ENCODE measurements at regions not wholly inside any gene's neighbourhood (a gene's known extent, or its start where the extent isn't known, plus 50 kb on each side); places are given as distances from the start of the nearest gene placed in this dataset.

DNA sequence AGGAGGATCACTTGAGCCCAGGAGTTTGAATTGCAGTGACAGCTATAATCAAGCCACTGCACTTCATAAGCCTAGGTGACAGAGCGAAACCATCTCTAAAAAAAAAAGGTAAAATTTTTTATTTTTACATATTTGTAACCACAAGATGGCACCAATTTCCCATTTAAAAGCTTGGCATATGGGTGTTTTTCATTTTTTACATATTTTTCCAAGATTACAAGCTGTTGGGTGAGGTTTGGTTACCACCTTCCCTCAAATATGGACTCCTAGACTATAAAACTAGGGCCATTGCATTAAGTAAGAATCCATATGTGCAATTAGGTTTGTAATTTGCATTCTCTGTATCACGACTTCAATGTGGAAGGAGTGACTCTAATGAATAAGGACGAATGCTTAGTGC is 129.3 kb upstream of the ACBD5 start:
- peak overlapping the region; percentile 50 for H2AFZ ChIP-seq (ENCODE audit: low read length)

DNA sequence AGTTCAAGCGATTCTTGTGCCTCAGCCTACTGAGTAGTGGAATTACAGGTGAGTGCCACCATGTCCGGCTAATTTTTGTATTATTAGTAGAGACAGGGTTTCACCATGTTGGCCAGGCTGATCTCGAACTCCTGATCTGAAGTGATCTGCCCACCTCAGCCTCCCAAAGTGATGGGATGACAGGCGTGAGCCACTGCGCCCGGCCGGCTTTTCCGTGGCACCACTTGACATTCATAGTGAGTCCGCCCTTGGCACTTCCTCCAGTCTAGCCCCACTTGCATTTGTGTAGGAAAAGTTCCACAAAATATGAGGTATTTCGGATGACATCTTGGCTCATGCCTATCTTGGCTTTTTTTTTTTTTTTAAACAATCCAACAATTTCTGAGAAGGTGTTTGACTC is 128.1 kb upstream of the ACBD5 start:
- Histone ChIP-seq H3K9me3 (ENCODE audit: insufficient read depth, low read depth, low read length) (no peaks in the 10 kb centered on the region), H3K9me2 (replicated peaks; ENCODE audit: low read depth, low read length) (no peaks in the 10 kb centered on the region)

More for the DNA sequence above, 129.3 kb upstream of the ACBD5 start:
- no peak overlapping the region for H3K4me3 ChIP-seq (ENCODE audit: low read length, poor library complexity, severe bottlenecking)
- no peaks in the 10 kb centered on the region for H3K36me3 ChIP-seq (ENCODE audit: insufficient read depth, low read length)
- H3K27me3 ChIP-seq (ENCODE audit: insufficient read depth, low read length, poor library complexity, severe bottlenecking) = no peaks in the 10 kb centered on the region
- no peak overlapping the region for H3K9ac ChIP-seq (ENCODE audit: low read depth, low read length, poor library complexity, severe bottlenecking)
- no peaks in the 10 kb centered on the region for H3K9me3 ChIP-seq (ENCODE audit: insufficient read depth, low read depth, low read length)
- H3K4me1 ChIP-seq (ENCODE audit: insufficient read depth, low read length, poor library complexity, severe bottlenecking) = no peaks in the 10 kb centered on the region
- H4K20me1 ChIP-seq (ENCODE audit: insufficient read depth, low read length, poor library complexity, severe bottlenecking) = no peaks in the 10 kb centered on the region
- H3K9me2 ChIP-seq (replicated peaks; ENCODE audit: low read depth, low read length) = no peaks in the 10 kb centered on the region
- H3F3A ChIP-seq (ENCODE audit: low read depth) = no peaks in the 10 kb centered on the region
- H3K4me2 ChIP-seq (ENCODE audit: low read depth, low read length, poor library complexity, severe bottlenecking) = no peak overlapping the region
- no peaks in the 10 kb centered on the region for H3K79me2 ChIP-seq (ENCODE audit: insufficient read depth, low read length)
- TF ChIP-seq EZH2phosphoT487 (IDR thresholded peaks at IDR 0.05; ENCODE audit: borderline replicate concordance) (no peak), CTCF (conservative IDR thresholded peaks at IDR 0.05; ENCODE audit: low read length) (peak; percentile 60)

DNA sequence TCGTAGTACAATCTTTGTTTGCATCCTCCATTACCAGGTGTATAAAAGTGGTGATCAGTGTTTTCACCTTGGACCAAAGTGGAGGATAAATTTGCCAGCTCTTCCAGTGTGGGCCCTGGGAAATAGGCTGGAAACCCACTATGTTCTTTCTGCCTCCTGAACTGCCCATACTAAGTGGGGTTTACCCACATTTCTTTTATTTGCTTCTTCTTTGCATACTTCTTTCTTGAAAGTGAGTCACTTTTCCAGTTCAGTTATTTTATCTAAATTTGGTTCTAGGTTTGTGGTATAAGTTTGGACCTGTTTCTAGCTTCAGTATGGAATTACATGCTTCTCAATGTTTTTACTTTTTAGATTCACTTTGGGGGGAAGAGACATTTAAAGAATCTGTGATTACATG is 126.2 kb upstream of the ACBD5 start:
- H3K9ac ChIP-seq (ENCODE audit: low read depth, low read length, poor library complexity, severe bottlenecking) = no peak overlapping the region
- H3K27me3 ChIP-seq (ENCODE audit: insufficient read depth, low read length, poor library complexity, severe bottlenecking) = no peaks in the 10 kb centered on the region
- no peaks in the 10 kb centered on the region for H3F3A ChIP-seq (ENCODE audit: low read depth)
- no peak overlapping the region for H3K4me3 ChIP-seq (ENCODE audit: low read length, poor library complexity, severe bottlenecking)
- no peaks in the 10 kb centered on the region for H3K36me3 ChIP-seq (ENCODE audit: insufficient read depth, low read length)
- H4K20me1 ChIP-seq (ENCODE audit: insufficient read depth, low read length, poor library complexity, severe bottlenecking) = no peaks in the 10 kb centered on the region
- H3K79me2 ChIP-seq (ENCODE audit: insufficient read depth, low read length) = no peaks in the 10 kb centered on the region
- H3K4me2 ChIP-seq (ENCODE audit: low read depth, low read length, poor library complexity, severe bottlenecking) = no peak overlapping the region
- no peaks in the 10 kb centered on the region for H3K9me2 ChIP-seq (replicated peaks; ENCODE audit: low read depth, low read length)
- no peaks in the 10 kb centered on the region for H3K4me1 ChIP-seq (ENCODE audit: insufficient read depth, low read length, poor library complexity, severe bottlenecking)
- TF ChIP-seq EZH2phosphoT487 (IDR thresholded peaks at IDR 0.05; ENCODE audit: borderline replicate concordance) = no peak
- TF ChIP-seq CTCF (conservative IDR thresholded peaks at IDR 0.05; ENCODE audit: low read length) = no peak
- no peaks in the 10 kb centered on the region for H3K9me3 ChIP-seq (ENCODE audit: insufficient read depth, low read depth, low read length)
- no peak overlapping the region for H2AFZ ChIP-seq (ENCODE audit: low read length)

More for the DNA sequence above, 128.1 kb upstream of the ACBD5 start:
- TF ChIP-seq CTCF (conservative IDR thresholded peaks at IDR 0.05; ENCODE audit: low read length) (no peak), EZH2phosphoT487 (IDR thresholded peaks at IDR 0.05; ENCODE audit: borderline replicate concordance) (no peak)
- H3K4me2 ChIP-seq (ENCODE audit: low read depth, low read length, poor library complexity, severe bottlenecking) = no peak overlapping the region
- no peaks in the 10 kb centered on the region for H3K27me3 ChIP-seq (ENCODE audit: insufficient read depth, low read length, poor library complexity, severe bottlenecking)
- no peaks in the 10 kb centered on the region for H4K20me1 ChIP-seq (ENCODE audit: insufficient read depth, low read length, poor library complexity, severe bottlenecking)
- H2AFZ ChIP-seq (ENCODE audit: low read length) = no peak overlapping the region
- no peak overlapping the region for H3K9ac ChIP-seq (ENCODE audit: low read depth, low read length, poor library complexity, severe bottlenecking)
- no peaks in the 10 kb centered on the region for H3K79me2 ChIP-seq (ENCODE audit: insufficient read depth, low read length)
- no peaks in the 10 kb centered on the region for H3F3A ChIP-seq (ENCODE audit: low read depth)
- no peaks in the 10 kb centered on the region for H3K36me3 ChIP-seq (ENCODE audit: insufficient read depth, low read length)
- no peaks in the 10 kb centered on the region for H3K4me1 ChIP-seq (ENCODE audit: insufficient read depth, low read length, poor library complexity, severe bottlenecking)
- no peak overlapping the region for H3K4me3 ChIP-seq (ENCODE audit: low read length, poor library complexity, severe bottlenecking)
